BE2C (cell line): ENCODE measurements at regions not wholly inside any gene's neighbourhood (a gene's known extent, or its start where the extent isn't known, plus 50 kb on each side); places are given as distances from the start of the nearest gene placed in this dataset.
A peak's percentile ranks its signal among the peaks of the same experiment; 100 is the strongest.

Source experiments
- DNase-seq: peaks from one replicate; pipeline ENCODE4 v3.0.0-alpha.2; 2020
- H3K27me3 ChIP-seq: fragments of 250-450 bp; sonication (Bioruptor Pico); 2 replicates; pipeline ENCODE4 v1.5.1; 2020; ENCODE audit warnings: mild to moderate bottlenecking
- H3K36me3 ChIP-seq: fragments of 250-450 bp; sonication (Bioruptor Pico); 2 replicates; pipeline ENCODE4 v1.5.1; 2020; ENCODE audit warnings: mild to moderate bottlenecking
- H3K4me1 ChIP-seq: fragments of 250-450 bp; sonication (Bioruptor Pico); 2 replicates; pipeline ENCODE4 v1.5.1; 2020
- H3K4me3 ChIP-seq: 2 replicates; pipeline ENCODE4 v1.5.1; 2011; ENCODE audit warnings: low read depth, low read length
- H3K9me3 ChIP-seq: fragments of 250-450 bp; sonication (Bioruptor Pico); 2 replicates; pipeline ENCODE4 v1.5.1; 2020
- TF ChIP-seq, protein P1 (sequence below): IDR thresholded peaks from 2 replicates; pipeline ENCODE4 v1.5.1; 2012; ENCODE audit warnings: mild to moderate bottlenecking, low read depth, low read length

DNA sequence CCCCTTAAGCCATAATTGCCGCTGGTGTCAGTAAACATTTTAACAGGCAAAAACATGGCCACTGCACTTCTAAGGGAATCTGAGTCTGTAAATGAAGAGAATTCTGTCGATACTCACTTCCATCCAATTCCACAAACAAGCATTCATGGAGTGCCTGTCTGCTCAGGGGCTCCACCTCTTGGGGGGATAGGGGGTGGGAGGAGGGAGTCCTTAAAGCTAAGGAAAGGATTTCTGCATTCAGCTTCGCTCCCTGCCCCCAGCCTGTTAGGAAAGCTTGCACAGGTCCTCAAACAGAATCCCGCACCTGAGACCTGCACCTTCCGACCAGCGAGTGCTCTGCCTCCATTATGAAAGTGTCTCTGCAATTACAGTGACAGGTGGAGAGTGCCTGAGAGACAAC lies 130.2 kb upstream of the KIT start:
- no peak for DNase-seq
- Histone ChIP-seq H3K27me3 (no peaks in the 10 kb centered on the region), H3K9me3 (no peaks in the 10 kb centered on the region), H3K4me3 (no peak overlapping the region), H3K36me3 (no peaks in the 10 kb centered on the region), H3K4me1 (no peaks in the 10 kb centered on the region)
- TF ChIP-seq, protein P1, sequence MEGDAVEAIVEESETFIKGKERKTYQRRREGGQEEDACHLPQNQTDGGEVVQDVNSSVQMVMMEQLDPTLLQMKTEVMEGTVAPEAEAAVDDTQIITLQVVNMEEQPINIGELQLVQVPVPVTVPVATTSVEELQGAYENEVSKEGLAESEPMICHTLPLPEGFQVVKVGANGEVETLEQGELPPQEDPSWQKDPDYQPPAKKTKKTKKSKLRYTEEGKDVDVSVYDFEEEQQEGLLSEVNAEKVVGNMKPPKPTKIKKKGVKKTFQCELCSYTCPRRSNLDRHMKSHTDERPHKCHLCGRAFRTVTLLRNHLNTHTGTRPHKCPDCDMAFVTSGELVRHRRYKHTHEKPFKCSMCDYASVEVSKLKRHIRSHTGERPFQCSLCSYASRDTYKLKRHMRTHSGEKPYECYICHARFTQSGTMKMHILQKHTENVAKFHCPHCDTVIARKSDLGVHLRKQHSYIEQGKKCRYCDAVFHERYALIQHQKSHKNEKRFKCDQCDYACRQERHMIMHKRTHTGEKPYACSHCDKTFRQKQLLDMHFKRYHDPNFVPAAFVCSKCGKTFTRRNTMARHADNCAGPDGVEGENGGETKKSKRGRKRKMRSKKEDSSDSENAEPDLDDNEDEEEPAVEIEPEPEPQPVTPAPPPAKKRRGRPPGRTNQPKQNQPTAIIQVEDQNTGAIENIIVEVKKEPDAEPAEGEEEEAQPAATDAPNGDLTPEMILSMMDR: no peak

- Histone ChIP-seq H3K36me3 (no peaks in the 10 kb centered on the region), H3K9me3 (no peaks in the 10 kb centered on the region), H3K27me3 (no peaks in the 10 kb centered on the region), H3K4me3 (peak overlapping the region; percentile 38), H3K4me1 (no peaks in the 10 kb centered on the region)
- DNase-seq: peak; percentile 73
- TF ChIP-seq, protein P1: no peak
Measured at GRCh38 chr4:54539500-54540029, 118.2 kb upstream of the KIT start.

- DNase-seq: no peak
- no peaks in the 10 kb centered on the region for H3K4me1 ChIP-seq
- no peak overlapping the region for H3K4me3 ChIP-seq
- H3K9me3 ChIP-seq: no peaks in the 10 kb centered on the region
- no peaks in the 10 kb centered on the region for H3K36me3 ChIP-seq
- no peaks in the 10 kb centered on the region for H3K27me3 ChIP-seq
- TF ChIP-seq, protein P1: no peak
Measured at GRCh38 chr4:54540931-54541330, 116.8 kb upstream of the KIT start.

- Histone ChIP-seq H3K4me3 (no peak overlapping the region), H3K9me3 (no peaks in the 10 kb centered on the region), H3K4me1 (no peaks in the 10 kb centered on the region), H3K36me3 (no peaks in the 10 kb centered on the region), H3K27me3 (no peaks in the 10 kb centered on the region)
- DNase-seq: no peak
- TF ChIP-seq, protein P1: no peak
Measured at GRCh38 chr4:54541426-54542118, 116.2 kb upstream of the KIT start.

GRCh38 chr4:54542119-54542438 lies 115.7 kb upstream of the KIT start:
- no peak overlapping the region for H3K4me3 ChIP-seq
- no peak for DNase-seq
- no peaks in the 10 kb centered on the region for H3K4me1 ChIP-seq
- no peaks in the 10 kb centered on the region for H3K36me3 ChIP-seq
- H3K9me3 ChIP-seq: no peaks in the 10 kb centered on the region
- TF ChIP-seq, protein P1: no peak
- H3K27me3 ChIP-seq: no peaks in the 10 kb centered on the region

DNA sequence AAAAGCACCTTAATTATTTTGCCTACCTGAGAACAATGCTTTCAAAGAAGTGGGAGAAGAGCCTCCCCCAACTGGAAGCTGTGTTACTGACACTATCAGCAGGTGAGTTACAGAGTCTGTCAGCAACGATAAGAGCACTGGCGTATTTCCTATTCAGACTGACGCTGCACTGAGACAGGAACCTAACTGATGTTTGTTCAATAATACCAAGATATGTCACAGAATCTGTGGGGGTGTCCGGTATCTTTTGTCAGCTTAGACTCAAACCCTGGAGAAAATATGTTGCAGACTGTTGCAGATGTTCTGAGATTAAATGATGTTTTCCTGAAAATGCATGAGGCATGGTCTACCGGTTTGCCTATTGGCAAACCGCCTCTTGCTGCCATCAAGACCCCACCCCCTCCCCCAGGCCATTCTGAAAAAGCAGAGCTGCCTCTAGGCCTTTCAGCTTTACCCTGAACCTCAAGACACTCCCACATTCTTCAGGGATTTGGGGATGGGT lies 115.2 kb upstream of the KIT start:
- Histone ChIP-seq H3K36me3 (no peaks in the 10 kb centered on the region), H3K4me1 (no peaks in the 10 kb centered on the region), H3K4me3 (no peak overlapping the region), H3K9me3 (no peaks in the 10 kb centered on the region), H3K27me3 (no peaks in the 10 kb centered on the region)
- no peak for DNase-seq
- TF ChIP-seq, protein P1: no peak
